SK-N-SH (cell line): ENCODE measurements at regions not wholly inside any gene's neighbourhood (a gene's known extent, or its start where the extent isn't known, plus 50 kb on each side); places are given as distances from the start of the nearest gene placed in this dataset.

ENCODE experiments used
- CTCF ChIA-PET: fragments of 300-600, 350-600 bp; formaldehyde crosslinking; extraction: SDS; loops from one replicate; lab custom pipeline; 2021; lab: Yijun Ruan, JAX
- POLR2A ChIA-PET: fragments of 350-600 bp; sonication (Branson Sonifier 250); formaldehyde crosslinking; extraction: SDS; loops from one replicate; lab custom pipeline; 2020; ENCODE audit warnings: antibody characterized with exemption, inconsistent platforms; lab: Yijun Ruan, JAX
- DNase-seq: peaks from one replicate; pipeline ENCODE4 v3.0.0; 2012
- H2AFZ ChIP-seq: fragments of 200-600 bp; sonication (generic); 2 replicates; pipeline ENCODE4 v1.8.1; 2016; ENCODE audit warnings: antibody characterized with exemption, mild to moderate bottlenecking, low read depth
- H3F3A ChIP-seq: fragments of 200-600 bp; sonication (generic); replicated peaks from 2 replicates; pipeline ENCODE3; 2016; ENCODE audit warnings: antibody characterized with exemption, mild to moderate bottlenecking; ENCODE audit not compliant: insufficient read depth
- H3K27ac ChIP-seq, 2 experiments: fragments of 200-500 bp in 1 of 2; fragments of 200-600 bp in 1 of 2; sonication (Bioruptor generic) in 1 of 2; sonication (generic), shearing (Covaris generic) in 1 of 2; 2 replicates each; pipeline versions ENCODE4 v1.5.1 to v1.6.1; 2014 to 2016; ENCODE audit warnings: low read depth in 2 of 2, inconsistent platforms in 1 of 2, low read length in 1 of 2, mild to moderate bottlenecking in 1 of 2, mixed read lengths in 1 of 2
- H3K27me3 ChIP-seq: fragments of 200-600 bp; sonication (generic), shearing (Covaris generic); 2 replicates; pipeline ENCODE4 v1.6.1; 2016; ENCODE audit warnings: mixed run types; ENCODE audit not compliant: insufficient read depth
- H3K36me3 ChIP-seq, 2 experiments: fragments of 200-500 bp in 1 of 2; fragments of 200-600 bp in 1 of 2; sonication (Bioruptor generic) in 1 of 2; sonication (generic) in 1 of 2; replicated peaks in 1 of 2; 2 replicates each; pipeline versions ENCODE3 to v1.5.1; 2014 to 2016; ENCODE audit warnings: low read length in 1 of 2, mild to moderate bottlenecking in 1 of 2; ENCODE audit not compliant: insufficient read depth in 2 of 2, control insufficient read depth in 1 of 2
- H3K4me1 ChIP-seq, 2 experiments: fragments of 200-500 bp in 1 of 2; fragments of 200-600 bp in 1 of 2; sonication (Bioruptor generic) in 1 of 2; sonication (generic), shearing (Covaris generic) in 1 of 2; 2 replicates each; pipeline versions ENCODE4 v1.5.1 to v1.6.1; 2014 to 2016; ENCODE audit warnings: low read depth in 1 of 2, low read length in 1 of 2, mixed run types in 1 of 2; ENCODE audit not compliant: insufficient read depth in 2 of 2, control insufficient read depth in 1 of 2
- H3K4me2 ChIP-seq: fragments of 200-600 bp; sonication (generic), shearing (Covaris generic); 2 replicates; pipeline ENCODE4 v1.6.1; 2017; ENCODE audit warnings: mixed run types
- H3K4me3 ChIP-seq, 2 experiments: fragments of 200-500 bp in 1 of 2; fragments of 200-600 bp in 1 of 2; sonication (Bioruptor generic) in 1 of 2; sonication (generic), shearing (Covaris generic) in 1 of 2; 2 replicates each; pipeline versions ENCODE4 v1.5.1 to v1.8.1; 2014 to 2016; ENCODE audit warnings: low read depth in 2 of 2, inconsistent platforms in 1 of 2, low read length in 1 of 2, mild to moderate bottlenecking in 1 of 2, mixed read lengths in 1 of 2, moderate library complexity in 1 of 2
- H3K79me2 ChIP-seq: fragments of 200-600 bp; sonication (generic); 2 replicates; pipeline ENCODE4 v1.8.1; 2017; ENCODE audit warnings: mild to moderate bottlenecking; ENCODE audit not compliant: insufficient read depth
- H3K9ac ChIP-seq: fragments of 200-600 bp; sonication (generic); 2 replicates; pipeline ENCODE4 v1.6.1; 2017; ENCODE audit warnings: mixed run types
- H3K9me2 ChIP-seq: fragments of 200-600 bp; sonication (generic); 2 replicates; pipeline ENCODE4 v1.6.1; 2017; ENCODE audit warnings: mixed run types
- H3K9me3 ChIP-seq: fragments of 200-600 bp; sonication (generic); 2 replicates; pipeline ENCODE4 v1.6.1; 2017; ENCODE audit warnings: mixed run types, mild to moderate bottlenecking, moderate library complexity
- H4K20me1 ChIP-seq: fragments of 200-600 bp; sonication (generic); 2 replicates; pipeline ENCODE4 v1.6.1; 2017; ENCODE audit warnings: mild to moderate bottlenecking, mixed run types; ENCODE audit not compliant: insufficient read depth
- EZH2phosphoT487 ChIP-seq: fragments of 200-600 bp; sonication (generic); IDR thresholded peaks from 2 replicates; pipeline ENCODE4 v1.6.1; 2017; ENCODE audit warnings: low read depth, mixed run types, mild to moderate bottlenecking, antibody characterized with exemption, moderate library complexity, borderline replicate concordance
- FOXJ3 ChIP-seq: sonication (generic); formaldehyde crosslinking; IDR thresholded peaks from 2 replicates; pipeline ENCODE4 v1.5.1; 2020; ENCODE audit warnings: mild to moderate bottlenecking, missing genetic modification reagents
- GABPA ChIP-seq: IDR thresholded peaks from 2 replicates; pipeline ENCODE4 v1.4.0; 2012; ENCODE audit warnings: low read depth, mild to moderate bottlenecking
- GATA2 ChIP-seq: sonication (generic); formaldehyde crosslinking; IDR thresholded peaks from 2 replicates; pipeline ENCODE4 v1.5.0; 2020; ENCODE audit warnings: mild to moderate bottlenecking, missing genetic modification reagents
- RCOR1 ChIP-seq: fragments of 150-350 bp; IDR thresholded peaks from 2 replicates; pipeline ENCODE4 v1.6.1; 2017; ENCODE audit warnings: antibody characterized with exemption, low read length
- WGBS: methylation state at CpG from one replicate; pipeline ENCODE4 v1.1.6; 2017; ENCODE audit warnings: low lambda C conversion rate; 5-methylcytosine and 5-hydroxymethylcytosine counted together
- TF ChIP-seq, protein P1 (sequence below): IDR thresholded peaks from 2 replicates; pipeline ENCODE4 v1.6.1; 2012; ENCODE audit warnings: mild to moderate bottlenecking, low read depth, low read length, moderate library complexity
- TF ChIP-seq, protein P2 (sequence below): IDR thresholded peaks from 2 replicates; pipeline ENCODE4 v1.4.0; 2012; ENCODE audit warnings: low read depth, borderline replicate concordance

DNA sequence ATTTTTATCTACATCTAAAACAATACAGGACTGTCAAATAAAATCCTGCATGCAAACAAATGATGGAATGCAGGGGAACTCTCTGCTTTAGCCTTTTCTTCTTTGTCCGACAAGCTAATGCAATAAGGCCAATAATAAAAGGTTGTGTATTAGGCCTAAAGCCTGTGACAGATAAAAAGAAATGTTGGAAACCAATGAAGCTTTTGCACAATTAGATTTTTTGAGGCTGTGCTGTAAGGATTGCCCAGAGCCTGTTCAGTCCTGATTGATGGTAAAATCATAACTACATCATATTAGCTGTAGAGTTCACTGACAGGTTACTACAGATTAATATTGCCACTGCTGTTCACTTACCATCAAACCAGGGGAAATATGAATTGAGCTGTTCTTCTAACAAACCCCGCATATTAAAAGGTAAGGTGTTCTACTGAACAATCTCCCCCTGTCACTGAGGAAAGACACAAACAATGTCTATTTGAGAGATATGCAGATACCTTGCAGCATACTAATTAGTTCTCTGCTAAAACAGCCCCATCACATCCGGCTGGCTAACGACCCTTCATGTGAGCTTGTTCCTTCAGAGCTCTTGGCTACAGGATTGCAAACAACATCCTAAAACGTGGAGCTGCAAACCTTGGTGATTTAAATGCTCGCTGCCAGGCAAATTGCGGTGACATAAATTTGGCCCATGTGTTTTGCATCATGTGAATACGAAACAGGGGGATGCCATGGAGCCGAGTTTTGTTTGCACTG lies 305.4 kb downstream of the MTX2 start (continued):
- TF ChIP-seq, protein P1, sequence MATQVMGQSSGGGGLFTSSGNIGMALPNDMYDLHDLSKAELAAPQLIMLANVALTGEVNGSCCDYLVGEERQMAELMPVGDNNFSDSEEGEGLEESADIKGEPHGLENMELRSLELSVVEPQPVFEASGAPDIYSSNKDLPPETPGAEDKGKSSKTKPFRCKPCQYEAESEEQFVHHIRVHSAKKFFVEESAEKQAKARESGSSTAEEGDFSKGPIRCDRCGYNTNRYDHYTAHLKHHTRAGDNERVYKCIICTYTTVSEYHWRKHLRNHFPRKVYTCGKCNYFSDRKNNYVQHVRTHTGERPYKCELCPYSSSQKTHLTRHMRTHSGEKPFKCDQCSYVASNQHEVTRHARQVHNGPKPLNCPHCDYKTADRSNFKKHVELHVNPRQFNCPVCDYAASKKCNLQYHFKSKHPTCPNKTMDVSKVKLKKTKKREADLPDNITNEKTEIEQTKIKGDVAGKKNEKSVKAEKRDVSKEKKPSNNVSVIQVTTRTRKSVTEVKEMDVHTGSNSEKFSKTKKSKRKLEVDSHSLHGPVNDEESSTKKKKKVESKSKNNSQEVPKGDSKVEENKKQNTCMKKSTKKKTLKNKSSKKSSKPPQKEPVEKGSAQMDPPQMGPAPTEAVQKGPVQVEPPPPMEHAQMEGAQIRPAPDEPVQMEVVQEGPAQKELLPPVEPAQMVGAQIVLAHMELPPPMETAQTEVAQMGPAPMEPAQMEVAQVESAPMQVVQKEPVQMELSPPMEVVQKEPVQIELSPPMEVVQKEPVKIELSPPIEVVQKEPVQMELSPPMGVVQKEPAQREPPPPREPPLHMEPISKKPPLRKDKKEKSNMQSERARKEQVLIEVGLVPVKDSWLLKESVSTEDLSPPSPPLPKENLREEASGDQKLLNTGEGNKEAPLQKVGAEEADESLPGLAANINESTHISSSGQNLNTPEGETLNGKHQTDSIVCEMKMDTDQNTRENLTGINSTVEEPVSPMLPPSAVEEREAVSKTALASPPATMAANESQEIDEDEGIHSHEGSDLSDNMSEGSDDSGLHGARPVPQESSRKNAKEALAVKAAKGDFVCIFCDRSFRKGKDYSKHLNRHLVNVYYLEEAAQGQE: no peak
- TF ChIP-seq FOXJ3 (CRISPR knock-in tag) (peak; percentile 88), RCOR1 (peak; percentile 98), GABPA (no peak), EZH2phosphoT487 (no peak)
- TF ChIP-seq, protein P2, sequence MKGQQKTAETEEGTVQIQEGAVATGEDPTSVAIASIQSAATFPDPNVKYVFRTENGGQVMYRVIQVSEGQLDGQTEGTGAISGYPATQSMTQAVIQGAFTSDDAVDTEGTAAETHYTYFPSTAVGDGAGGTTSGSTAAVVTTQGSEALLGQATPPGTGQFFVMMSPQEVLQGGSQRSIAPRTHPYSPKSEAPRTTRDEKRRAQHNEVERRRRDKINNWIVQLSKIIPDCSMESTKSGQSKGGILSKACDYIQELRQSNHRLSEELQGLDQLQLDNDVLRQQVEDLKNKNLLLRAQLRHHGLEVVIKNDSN: no peak
- TF ChIP-seq, all 33 proteins: peak for 18

DNA sequence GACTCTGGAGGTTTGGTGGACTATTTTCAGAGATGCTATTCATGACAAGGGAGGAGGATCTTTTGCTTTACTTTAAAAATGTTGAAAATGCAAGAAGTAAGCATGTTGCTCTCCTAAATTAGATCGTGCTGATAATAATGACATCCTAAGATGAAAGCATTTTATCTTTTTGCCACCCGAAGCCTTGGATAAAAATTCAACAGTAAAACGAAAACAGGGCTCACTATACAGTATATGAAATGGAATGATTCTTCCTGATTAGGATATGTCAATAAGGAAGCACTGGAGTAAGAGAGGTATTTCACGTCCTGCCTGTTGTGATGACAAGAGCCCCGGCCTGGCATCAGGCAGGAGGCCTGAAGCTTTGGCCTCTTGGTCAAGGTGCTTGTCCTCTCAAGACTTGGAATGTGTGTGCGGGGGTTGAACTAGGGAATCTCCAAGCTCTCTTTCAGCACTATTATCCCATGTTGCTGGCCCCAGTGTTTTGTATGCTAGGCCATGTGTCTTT lies 306.0 kb downstream of the MTX2 start:
- H3K9me2 ChIP-seq: no peaks in the 10 kb centered on the region
- peak overlapping the region; percentile 46; the same call in 1 of the 2 replicates for H3K4me2 ChIP-seq
- peak overlapping the region; percentile 5; the same call in 1 of the 2 replicates for H2AFZ ChIP-seq
- WGBS: 68% methylated on average over 6 of the region's 6 CpGs
- no peaks in the 10 kb centered on the region for H3K79me2 ChIP-seq
- no peaks in the 10 kb centered on the region for H4K20me1 ChIP-seq
- no peaks in the 10 kb centered on the region for H3K27me3 ChIP-seq
- H3K4me1 ChIP-seq: peaks cover 7 to 45% of the 10 kb centered on the region in 2 experiments
- H3K4me3 ChIP-seq: no peak overlapping the region; a peak in 1 of 4 replicates
- H3K9me3 ChIP-seq: no peaks in the 10 kb centered on the region
- CTCF ChIA-PET: interaction anchor here (1.1 to 8.6 kb wide), 12 partner anchors 11 to 464 kb away, joined by 3 to 75 read pairs (median 10); partner anchors contain the start of gene HOXD9
- H3K36me3 ChIP-seq: no peaks in the 10 kb centered on the region
- no peak overlapping the region for H3K9ac ChIP-seq
- TF ChIP-seq, protein P1: no peak
- TF ChIP-seq GATA2: 0 out of 2 replicates have a peak, but pooled peaks have one; percentile 5
- peak overlapping the region; percentile 39 to 99; a peak in 2 of 4 replicates for H3K27ac ChIP-seq
- H3F3A ChIP-seq: no peaks in the 10 kb centered on the region
- DNase-seq: no peak
- POLR2A ChIA-PET: interaction anchor here (1.0 to 4.0 kb wide), 12 partner anchors 8 to 453 kb away, joined by 3 to 44 read pairs (median 6); partner anchors contain the start of genes HOXD8 and HOXD9
